ENCODE measurements at regions not wholly inside any gene's neighbourhood (a gene's known extent, or its start where the extent isn't known, plus 50 kb on each side); places are given as distances from the start of the nearest gene placed in this dataset.
"Not testable (repeated sequence)": the region's sequence is repeated elsewhere in the genome, so short reads cannot be mapped to it uniquely, and the experiment has no call there.

GRCh38 chr4:105050896-105051295, 95.8 kb upstream of the TET2 start:
- no peak for DNase-seq (ENCODE audit: low spot score)

DNA sequence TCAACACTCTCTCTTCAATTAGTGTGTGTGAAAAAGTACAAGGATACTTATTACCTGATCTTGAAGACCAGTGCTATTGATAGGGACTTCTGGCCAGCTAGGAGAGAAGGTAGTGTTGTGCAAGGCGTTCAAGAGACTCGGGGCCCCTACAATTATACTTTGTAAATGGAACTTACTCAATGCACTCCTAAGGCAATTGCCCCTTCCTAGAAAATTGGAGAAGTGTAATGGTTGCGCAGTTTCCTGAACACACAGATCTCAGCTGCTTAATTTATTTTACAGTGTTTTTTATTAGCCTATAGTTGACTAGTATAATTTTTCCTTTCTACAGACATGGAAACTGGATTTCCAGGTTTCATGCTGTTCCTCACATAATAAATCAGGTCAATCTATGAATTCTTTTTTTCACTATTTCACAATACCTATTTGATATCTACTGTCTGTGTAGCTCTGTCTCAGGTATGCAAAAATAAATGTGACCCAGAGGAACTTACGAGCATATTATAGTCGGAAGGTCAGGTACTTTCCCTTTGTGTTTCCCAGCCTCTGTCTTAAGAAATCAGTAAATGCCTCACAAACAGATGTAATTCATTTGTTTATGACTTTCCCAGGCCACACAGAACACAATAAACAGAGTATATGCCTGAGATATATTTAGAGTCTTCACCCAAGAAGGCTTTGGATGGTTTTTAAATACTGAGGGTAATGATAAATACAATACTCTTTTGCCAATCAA, 89.1 kb upstream of the TET2 start:
- no peak for DNase-seq (ENCODE audit: low spot score)

DNA sequence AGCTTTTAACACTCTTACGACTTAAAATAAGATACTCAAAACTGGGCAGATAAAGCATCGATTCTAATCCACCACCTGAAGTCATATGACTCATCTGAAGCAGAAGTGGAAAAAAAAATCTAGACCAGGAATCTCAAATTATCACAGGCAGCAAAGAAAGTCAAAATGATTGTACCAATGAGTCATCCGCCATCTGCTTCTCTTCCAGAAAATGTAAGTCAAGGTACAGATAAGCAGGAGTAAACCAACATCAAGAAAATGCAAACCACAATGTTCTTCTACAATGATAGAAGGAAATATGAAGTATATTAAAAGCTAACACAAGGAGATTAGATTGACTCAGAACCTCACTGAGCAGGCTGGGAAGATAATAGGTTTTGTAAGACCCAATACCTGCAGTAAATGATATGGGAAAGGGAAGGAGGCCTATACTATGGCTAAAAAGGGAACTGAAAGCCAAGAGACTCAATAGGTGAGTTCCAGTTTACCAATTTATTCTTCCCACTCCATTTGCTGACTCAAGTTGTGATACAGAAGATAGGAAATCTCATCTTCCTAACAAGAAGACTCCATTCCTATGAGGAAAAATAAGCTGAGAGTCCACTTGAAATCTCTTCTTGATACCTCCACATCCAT, 88.4 kb upstream of the TET2 start:
- no peak for DNase-seq (ENCODE audit: low spot score)

GRCh38 chr4:105059337-105059736, 87.3 kb upstream of the TET2 start:
- no peak for DNase-seq (ENCODE audit: low spot score)

DNA sequence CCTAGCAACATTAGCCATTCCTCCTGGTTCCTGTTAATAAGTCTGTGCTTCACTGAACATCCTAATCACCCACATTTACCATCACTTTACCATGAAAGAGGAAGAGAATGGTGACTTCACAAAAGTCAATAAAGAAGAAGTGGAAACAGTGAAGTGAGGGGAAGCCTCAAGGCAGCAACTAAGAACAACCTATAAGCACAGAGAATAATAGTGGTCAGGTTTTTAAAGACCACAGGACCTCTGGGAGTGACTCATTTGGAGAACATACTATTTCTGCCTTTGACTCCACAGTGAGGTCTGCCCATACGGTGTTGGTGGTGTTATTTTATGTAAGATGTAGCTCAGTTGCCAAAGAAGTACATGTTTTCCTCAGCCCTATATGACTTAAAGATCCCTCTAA, 86.0 kb upstream of the TET2 start:
- no peak for DNase-seq (ENCODE audit: low spot score)

GRCh38 chr4:105061136-105061696, 85.5 kb upstream of the TET2 start:
- no peak for DNase-seq (ENCODE audit: low spot score)

- DNase-seq (ENCODE audit: low spot score): no peak
Measured at GRCh38 chr4:105061731-105062130, 84.9 kb upstream of the TET2 start.

DNA sequence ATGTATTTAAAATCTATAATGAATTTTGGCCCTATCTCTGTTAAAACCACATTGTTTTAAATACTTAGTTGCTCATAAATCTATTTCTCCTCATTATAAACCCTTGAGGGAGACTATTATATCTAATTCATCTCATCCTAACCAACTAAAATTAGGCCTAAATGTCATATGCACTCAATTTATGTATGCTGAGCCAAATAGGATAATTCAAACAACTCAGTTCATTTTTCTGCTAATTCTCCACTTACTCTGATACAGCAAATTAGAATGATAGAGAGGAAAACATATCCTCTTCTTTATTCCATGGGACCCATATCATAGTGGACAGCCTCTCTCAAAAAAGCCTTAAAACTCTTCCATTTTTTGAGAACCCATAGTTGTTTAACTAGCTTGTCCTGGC, 80.3 kb upstream of the TET2 start:
- no peak for DNase-seq (ENCODE audit: low spot score)

DNA sequence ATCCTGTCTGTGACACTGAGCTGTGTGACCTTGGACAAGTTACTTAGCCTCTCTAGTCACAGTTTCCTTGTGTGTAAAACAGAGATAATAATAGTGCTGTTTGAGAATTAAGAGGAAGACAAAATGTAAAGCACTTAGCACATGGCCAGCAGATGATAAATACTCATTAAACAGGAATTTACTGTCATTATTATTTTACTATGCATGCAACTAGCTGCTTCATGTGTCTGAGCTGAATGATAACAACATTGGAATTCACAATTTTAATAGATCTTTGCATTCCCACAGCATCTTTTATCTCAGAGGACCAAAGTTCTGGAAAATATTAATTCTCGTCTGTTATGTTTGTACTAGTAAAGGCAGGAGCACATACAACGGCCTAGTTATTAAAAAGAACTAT, 79.2 kb upstream of the TET2 start:
- no peak for DNase-seq (ENCODE audit: low spot score)

DNA sequence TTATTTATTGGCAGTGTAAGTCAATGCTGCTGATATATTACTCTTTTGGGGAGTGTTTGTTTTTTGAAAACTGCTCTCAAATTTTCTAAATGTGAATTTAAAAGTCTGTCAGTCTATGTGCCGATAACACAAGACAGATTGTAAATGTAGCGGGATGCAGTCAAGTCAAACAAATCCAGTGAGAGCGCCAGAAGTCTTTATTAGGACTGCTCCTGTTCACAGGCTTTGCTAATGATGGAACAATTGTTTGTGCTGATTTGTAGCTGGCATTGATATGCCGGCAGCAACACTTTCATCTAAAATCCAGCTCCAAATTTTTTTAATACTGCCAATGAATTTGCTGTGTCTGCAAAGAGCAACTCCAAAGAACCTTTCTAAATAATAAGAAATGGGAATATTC, 78.7 kb upstream of the TET2 start:
- no peak for DNase-seq (ENCODE audit: low spot score)

DNA sequence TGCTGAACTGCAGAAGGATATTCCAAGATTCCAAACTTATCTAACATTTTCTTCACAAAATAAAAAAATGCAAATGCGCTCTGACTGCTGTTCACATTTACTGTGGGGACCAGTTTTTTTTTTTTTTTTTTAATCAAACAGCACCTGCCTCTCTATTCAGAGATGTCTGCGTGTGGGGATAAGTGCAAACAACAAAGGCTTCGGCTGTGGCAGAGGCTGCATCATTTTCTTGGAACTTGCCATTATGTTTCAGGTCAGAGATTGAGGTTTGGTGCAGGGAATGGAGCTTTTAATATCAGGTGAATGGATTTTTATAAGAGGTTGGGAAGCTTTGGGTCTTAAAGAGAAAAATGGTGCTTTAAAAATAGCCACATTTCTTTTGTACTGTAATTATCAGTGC, 78.2 kb upstream of the TET2 start:
- no peak for DNase-seq (ENCODE audit: low spot score)

- DNase-seq (ENCODE audit: low spot score): not testable (repeated sequence)
Measured at GRCh38 chr4:105072095-105072494, 74.6 kb upstream of the TET2 start.

DNA sequence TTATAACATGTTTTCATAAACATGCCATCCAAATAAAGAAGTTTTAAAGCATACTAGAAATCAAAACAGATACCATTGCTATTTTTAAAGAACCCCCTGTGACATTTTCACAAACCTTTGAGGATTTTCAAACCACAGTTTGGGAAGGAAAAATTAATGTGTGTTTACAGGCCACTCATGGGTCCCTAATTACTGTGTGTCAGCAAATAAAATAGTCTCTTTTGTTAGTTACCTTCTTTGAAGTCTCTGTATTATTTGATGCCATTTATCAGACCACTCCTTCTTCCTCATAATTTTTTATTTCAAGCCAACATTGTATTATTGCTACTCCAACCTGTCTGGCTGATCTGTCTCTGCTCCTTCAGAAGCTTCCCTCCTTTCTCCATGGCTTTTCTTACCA, 72.6 kb upstream of the TET2 start:
- no peak for DNase-seq (ENCODE audit: low spot score)

- no peak for DNase-seq (ENCODE audit: low spot score)
Measured at GRCh38 chr4:105075045-105075444, 71.6 kb upstream of the TET2 start.

GRCh38 chr4:105088110-105088879, 58.4 kb upstream of the TET2 start:
- DNase-seq (ENCODE audit: low spot score): no peak

DNA sequence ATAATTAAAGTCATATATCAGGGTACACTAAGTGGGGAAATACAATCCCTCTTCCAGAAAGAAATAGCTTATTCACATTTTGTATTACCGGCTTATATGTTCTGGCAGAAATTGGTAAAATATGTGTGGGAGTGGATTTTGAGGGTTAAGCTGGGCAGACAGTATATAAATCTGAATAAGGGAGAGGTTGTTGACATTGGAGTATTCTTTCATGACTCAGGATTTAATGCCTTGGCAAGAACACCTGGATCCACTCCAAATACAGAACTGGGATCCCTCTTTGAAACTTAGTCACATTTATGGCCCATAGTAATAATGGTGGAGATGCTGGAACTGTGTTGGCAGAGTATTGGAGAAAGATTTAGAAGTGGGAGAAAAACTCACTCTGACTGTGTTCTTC, 54.3 kb upstream of the TET2 start:
- DNase-seq (ENCODE audit: low spot score): no peak

DNA sequence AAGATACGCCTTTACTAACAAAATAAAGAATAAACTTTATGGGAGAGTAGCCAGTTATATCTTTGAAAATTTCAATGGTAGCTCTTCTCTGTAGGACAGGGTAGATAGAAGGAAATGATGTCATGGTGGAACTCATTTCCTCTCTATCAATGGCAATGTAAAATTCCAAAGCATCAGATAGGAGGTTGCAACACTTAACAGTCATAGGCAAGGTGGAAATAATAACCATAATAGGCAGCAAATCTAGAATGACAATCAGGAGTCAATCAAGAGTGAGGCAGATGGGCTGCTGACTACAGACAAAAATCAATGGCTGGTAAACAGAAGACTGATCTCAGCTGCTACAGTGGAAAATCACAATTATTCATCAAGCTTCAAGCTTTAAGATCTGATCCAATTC, 53.9 kb upstream of the TET2 start:
- DNase-seq (ENCODE audit: low spot score): no peak

GRCh38 chr4:105093975-105094374, 52.7 kb upstream of the TET2 start:
- no peak for DNase-seq (ENCODE audit: low spot score)
